ENCODE measurements at regions not wholly inside any gene's neighbourhood (a gene's known extent, or its start where the extent isn't known, plus 50 kb on each side); places are given as distances from the start of the nearest gene placed in this dataset.

DNA sequence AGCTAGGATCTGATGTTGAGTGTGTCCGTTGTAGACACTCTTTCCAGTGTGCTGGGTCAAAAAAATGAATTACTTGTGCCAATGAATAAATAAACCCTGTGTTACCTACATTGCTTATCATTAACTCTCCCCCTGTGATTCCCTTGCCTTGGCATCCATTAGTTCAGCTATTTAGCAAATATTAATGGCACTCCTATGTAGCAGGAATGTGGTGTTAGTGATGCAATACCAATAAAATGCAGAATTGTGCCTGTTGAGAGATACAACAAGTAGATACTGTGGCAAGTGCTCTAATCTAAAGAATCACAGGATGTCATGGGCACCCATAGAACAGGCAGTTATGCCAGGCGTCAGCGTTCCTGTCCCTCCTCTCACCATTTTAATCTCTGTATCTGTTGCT is 343.2 kb downstream of the PMP22 start:
- no peak overlapping the region for H3K4me3 ChIP-seq (ENCODE audit: low read depth in 1 of 2, low read length in 2 of 2)
- H3K27ac ChIP-seq (ENCODE audit: low read depth, low read length) = no peak overlapping the region
- no peaks in the 10 kb centered on the region for H3K36me3 ChIP-seq (ENCODE audit: insufficient read depth, low read length)
- H3K9me3 ChIP-seq (ENCODE audit: low read length) = no peaks in the 10 kb centered on the region
- no peak overlapping the region for H3K9ac ChIP-seq (ENCODE audit: low read length)
- no peaks in the 10 kb centered on the region for H3K27me3 ChIP-seq (ENCODE audit: control insufficient read depth in 1 of 2, insufficient read depth in 2 of 2, low read length in 2 of 2)
- H3K4me1 ChIP-seq (ENCODE audit: insufficient read depth, low read length) = peaks cover 6% of the 10 kb centered on the region

DNA sequence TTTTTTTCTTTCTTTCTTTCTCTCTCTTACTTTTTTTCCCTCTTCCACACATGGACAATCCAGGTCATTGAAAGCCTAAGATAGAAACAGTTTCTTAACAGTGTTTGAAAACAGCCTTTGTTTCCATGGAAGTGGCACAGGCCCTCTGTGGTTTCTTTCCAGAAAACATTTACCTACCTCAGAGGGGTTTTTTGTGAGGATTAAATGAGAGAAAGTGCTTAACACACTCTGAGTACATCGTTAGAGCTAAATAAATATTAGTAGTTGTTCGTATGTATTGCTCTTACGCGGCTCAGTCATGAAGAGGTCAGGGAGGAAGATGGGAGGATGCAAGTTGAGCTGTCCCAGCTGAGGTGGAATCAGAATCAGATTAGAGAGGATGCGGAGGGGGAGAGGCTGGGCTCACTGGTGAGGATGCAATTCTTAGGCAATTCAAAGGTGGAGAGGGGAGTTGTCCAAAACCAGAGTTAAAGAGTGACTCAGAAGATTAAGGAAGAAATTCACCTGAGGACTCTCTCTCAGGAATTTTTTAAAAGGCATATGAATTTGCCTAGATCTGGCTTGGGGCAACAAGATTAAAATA is 345.4 kb downstream of the PMP22 start:
- no peaks in the 10 kb centered on the region for H3K4me1 ChIP-seq (ENCODE audit: insufficient read depth, low read length)
- H3K9me3 ChIP-seq (ENCODE audit: low read length) = no peaks in the 10 kb centered on the region
- no peak overlapping the region for H3K4me3 ChIP-seq (ENCODE audit: low read depth in 1 of 2, low read length in 2 of 2)
- no peak overlapping the region for H3K27ac ChIP-seq (ENCODE audit: low read depth, low read length)
- no peaks in the 10 kb centered on the region for H3K27me3 ChIP-seq (ENCODE audit: control insufficient read depth in 1 of 2, insufficient read depth in 2 of 2, low read length in 2 of 2)
- no peaks in the 10 kb centered on the region for H3K36me3 ChIP-seq (ENCODE audit: insufficient read depth, low read length)
- no peak overlapping the region for H3K9ac ChIP-seq (ENCODE audit: low read length)

DNA sequence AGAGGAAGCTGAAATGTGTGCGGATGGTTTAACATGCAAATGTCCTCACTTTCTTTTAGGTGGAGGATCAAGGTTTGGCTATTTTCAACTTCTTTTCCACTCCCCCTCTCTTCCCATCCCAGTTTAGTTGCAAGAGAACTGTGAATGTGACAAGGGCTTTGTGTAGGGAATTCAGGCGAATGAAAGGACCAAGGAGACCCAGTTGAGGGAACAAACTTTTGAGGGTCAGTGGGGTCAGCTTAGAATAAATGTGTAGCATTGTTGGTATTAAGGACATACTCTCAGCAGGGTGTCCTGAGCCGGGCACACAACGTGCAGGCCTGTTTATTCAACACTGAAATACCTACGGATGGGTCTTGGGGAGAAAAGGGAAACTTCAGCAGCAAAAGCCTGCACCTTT is 346.0 kb downstream of the PMP22 start:
- Histone ChIP-seq H3K9me3 (ENCODE audit: low read length) (no peaks in the 10 kb centered on the region), H3K36me3 (ENCODE audit: insufficient read depth, low read length) (no peaks in the 10 kb centered on the region), H3K4me3 (ENCODE audit: low read depth in 1 of 2, low read length in 2 of 2) (no peak overlapping the region), H3K27me3 (ENCODE audit: control insufficient read depth in 1 of 2, insufficient read depth in 2 of 2, low read length in 2 of 2) (no peaks in the 10 kb centered on the region), H3K4me1 (ENCODE audit: insufficient read depth, low read length) (no peaks in the 10 kb centered on the region), H3K9ac (ENCODE audit: low read length) (no peak overlapping the region), H3K27ac (ENCODE audit: low read depth, low read length) (no peak overlapping the region)

DNA sequence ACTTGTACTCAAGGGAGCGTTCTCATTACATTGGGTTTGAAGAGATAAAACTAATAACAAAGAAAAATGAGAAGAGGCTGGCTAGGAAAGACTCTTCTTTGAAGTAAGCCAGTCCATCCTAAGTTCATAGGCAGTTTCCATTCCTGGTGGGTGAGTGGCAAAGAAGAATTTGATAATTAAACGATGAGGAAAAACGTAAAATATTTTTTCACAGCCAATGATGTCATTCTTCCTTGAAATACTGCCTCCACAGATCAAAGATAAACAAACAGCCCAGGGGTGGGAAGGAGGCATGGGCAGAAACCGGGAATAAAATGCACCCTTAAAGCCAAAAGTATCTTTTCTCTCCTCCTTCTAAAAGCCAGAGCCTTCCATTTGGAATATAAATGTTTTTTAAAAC is 346.6 kb downstream of the PMP22 start:
- Histone ChIP-seq H3K4me1 (ENCODE audit: insufficient read depth, low read length) (no peaks in the 10 kb centered on the region), H3K9ac (ENCODE audit: low read length) (no peak overlapping the region), H3K27me3 (ENCODE audit: control insufficient read depth in 1 of 2, insufficient read depth in 2 of 2, low read length in 2 of 2) (no peaks in the 10 kb centered on the region), H3K27ac (ENCODE audit: low read depth, low read length) (no peak overlapping the region), H3K36me3 (ENCODE audit: insufficient read depth, low read length) (no peaks in the 10 kb centered on the region), H3K9me3 (ENCODE audit: low read length) (no peaks in the 10 kb centered on the region), H3K4me3 (ENCODE audit: low read depth in 1 of 2, low read length in 2 of 2) (no peak overlapping the region)

DNA sequence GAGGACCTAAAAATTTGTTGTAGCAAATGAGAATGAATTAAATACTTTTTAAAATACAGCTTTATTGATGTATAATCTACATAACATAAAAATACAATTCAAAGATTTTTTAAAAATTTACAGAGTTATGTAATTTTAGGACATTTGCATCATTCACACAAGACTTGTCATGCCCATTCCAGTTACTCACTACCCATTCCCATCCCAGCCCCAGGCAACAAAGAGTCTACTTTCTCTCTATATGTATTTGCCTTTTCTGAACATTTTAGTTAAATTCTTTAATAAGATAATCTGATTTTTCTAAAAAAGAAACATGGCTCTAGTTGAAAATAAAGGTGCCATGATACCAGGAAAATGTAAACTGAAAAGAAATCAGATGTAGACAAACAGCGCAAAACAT is 354.2 kb downstream of the PMP22 start:
- Histone ChIP-seq H3K9me3 (ENCODE audit: low read length) (no peaks in the 10 kb centered on the region), H3K4me3 (ENCODE audit: low read depth in 1 of 2, low read length in 2 of 2) (no peak overlapping the region), H3K36me3 (ENCODE audit: insufficient read depth, low read length) (no peaks in the 10 kb centered on the region), H3K9ac (ENCODE audit: low read length) (no peak overlapping the region), H3K27me3 (ENCODE audit: control insufficient read depth in 1 of 2, insufficient read depth in 2 of 2, low read length in 2 of 2) (no peaks in the 10 kb centered on the region), H3K27ac (ENCODE audit: low read depth, low read length) (no peak overlapping the region), H3K4me1 (ENCODE audit: insufficient read depth, low read length) (no peaks in the 10 kb centered on the region)

DNA sequence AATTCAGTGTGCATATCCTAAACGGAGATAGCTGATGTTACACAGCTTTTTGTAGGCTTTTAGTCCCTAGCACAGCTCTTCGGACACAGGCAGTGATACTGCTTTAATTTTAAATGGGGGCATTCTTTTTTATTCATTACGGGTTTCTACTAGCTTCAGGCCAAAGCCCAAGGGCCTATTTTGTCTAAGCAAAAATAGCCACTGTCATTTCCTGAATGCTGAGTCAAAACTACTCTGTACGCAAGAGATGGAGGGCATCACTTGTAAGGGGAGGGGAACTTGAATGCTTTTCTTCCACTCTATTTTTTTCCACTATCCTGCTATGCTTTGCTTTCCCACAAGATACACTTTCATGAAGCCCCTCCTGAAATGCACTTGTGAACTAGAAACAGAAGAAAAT is 360.7 kb downstream of the PMP22 start:
- H3K4me1 ChIP-seq (ENCODE audit: insufficient read depth, low read length) = no peaks in the 10 kb centered on the region
- H3K27ac ChIP-seq (ENCODE audit: low read depth, low read length) = no peak overlapping the region
- no peaks in the 10 kb centered on the region for H3K36me3 ChIP-seq (ENCODE audit: insufficient read depth, low read length)

DNA sequence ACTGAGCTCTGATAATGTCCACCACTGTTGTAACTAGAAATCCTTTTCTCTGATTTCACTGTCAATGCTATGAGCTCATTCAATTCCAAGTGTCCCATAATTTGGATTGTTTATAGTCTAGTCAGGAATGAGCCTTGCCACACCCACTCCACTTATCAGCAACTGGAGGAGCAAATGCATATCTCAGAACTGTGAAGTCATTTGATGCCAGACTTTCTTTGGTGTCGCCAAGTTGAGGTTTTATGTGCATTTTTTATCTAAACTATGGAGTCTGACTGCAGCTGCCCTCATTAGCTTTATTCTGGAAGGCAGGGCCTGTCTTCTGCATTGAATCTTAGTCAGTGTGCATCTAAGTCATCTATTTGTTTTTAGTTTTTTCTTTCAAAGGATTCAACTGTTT is 361.3 kb downstream of the PMP22 start:
- Histone ChIP-seq H3K27ac (ENCODE audit: low read depth, low read length) (no peak overlapping the region), H3K4me3 (ENCODE audit: low read depth in 1 of 2, low read length in 2 of 2) (no peak overlapping the region), H3K27me3 (ENCODE audit: control insufficient read depth in 1 of 2, insufficient read depth in 2 of 2, low read length in 2 of 2) (no peaks in the 10 kb centered on the region), H3K36me3 (ENCODE audit: insufficient read depth, low read length) (no peaks in the 10 kb centered on the region), H3K4me1 (ENCODE audit: insufficient read depth, low read length) (no peaks in the 10 kb centered on the region), H3K9me3 (ENCODE audit: low read length) (no peaks in the 10 kb centered on the region), H3K9ac (ENCODE audit: low read length) (no peak overlapping the region)

More for the DNA sequence above, 360.7 kb downstream of the PMP22 start:
- Histone ChIP-seq H3K9me3 (ENCODE audit: low read length) (no peaks in the 10 kb centered on the region), H3K4me3 (ENCODE audit: low read depth in 1 of 2, low read length in 2 of 2) (no peak overlapping the region), H3K27me3 (ENCODE audit: control insufficient read depth in 1 of 2, insufficient read depth in 2 of 2, low read length in 2 of 2) (no peaks in the 10 kb centered on the region), H3K9ac (ENCODE audit: low read length) (no peak overlapping the region)

DNA sequence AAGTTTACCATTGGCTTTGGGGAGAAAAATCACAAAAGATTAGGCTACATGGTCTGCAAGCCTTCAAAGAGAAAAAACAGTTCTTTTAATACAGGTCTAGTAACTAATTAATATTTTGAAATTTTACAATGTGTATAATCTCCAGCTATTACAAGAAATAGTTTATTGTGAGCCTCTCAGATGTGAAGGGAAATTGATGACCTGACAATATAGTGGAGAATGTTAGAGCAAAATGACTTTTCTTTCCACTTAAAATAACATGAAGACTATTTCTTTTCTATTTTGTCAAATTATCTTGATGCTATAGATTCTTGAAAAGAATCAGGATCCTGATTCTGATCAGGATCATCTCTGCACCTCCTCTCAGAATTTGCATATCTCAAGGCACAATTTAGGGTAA is 362.3 kb downstream of the PMP22 start:
- no peaks in the 10 kb centered on the region for H3K36me3 ChIP-seq (ENCODE audit: insufficient read depth, low read length)
- H3K27ac ChIP-seq (ENCODE audit: low read depth, low read length) = no peak overlapping the region
- no peaks in the 10 kb centered on the region for H3K4me1 ChIP-seq (ENCODE audit: insufficient read depth, low read length)
- H3K9ac ChIP-seq (ENCODE audit: low read length) = no peak overlapping the region
- H3K27me3 ChIP-seq (ENCODE audit: control insufficient read depth in 1 of 2, insufficient read depth in 2 of 2, low read length in 2 of 2) = no peaks in the 10 kb centered on the region
- H3K4me3 ChIP-seq (ENCODE audit: low read depth in 1 of 2, low read length in 2 of 2) = no peak overlapping the region
- no peaks in the 10 kb centered on the region for H3K9me3 ChIP-seq (ENCODE audit: low read length)

DNA sequence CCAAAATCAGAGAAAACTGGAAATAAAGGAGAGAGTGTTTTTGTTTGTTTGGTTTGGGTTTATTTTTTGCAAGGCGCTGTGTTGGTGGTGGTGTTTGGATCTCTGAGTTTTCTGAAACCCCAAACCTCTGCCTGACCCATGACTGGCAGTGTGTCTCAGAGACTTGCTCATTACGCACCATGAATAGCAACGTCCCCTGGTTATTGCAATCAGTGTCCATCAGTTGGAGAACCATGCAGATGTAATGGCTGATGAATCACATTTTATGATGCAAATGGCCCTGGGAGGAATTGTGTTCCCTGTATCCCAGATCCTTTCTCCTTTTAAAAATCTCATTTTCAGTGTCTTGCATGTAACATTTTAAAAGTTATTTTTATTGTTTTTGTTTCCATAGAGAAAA is 362.8 kb downstream of the PMP22 start:
- H3K4me1 ChIP-seq (ENCODE audit: insufficient read depth, low read length) = no peaks in the 10 kb centered on the region
- H3K9ac ChIP-seq (ENCODE audit: low read length) = no peak overlapping the region
- no peaks in the 10 kb centered on the region for H3K36me3 ChIP-seq (ENCODE audit: insufficient read depth, low read length)
- H3K4me3 ChIP-seq (ENCODE audit: low read depth in 1 of 2, low read length in 2 of 2) = no peak overlapping the region
- no peaks in the 10 kb centered on the region for H3K9me3 ChIP-seq (ENCODE audit: low read length)
- H3K27ac ChIP-seq (ENCODE audit: low read depth, low read length) = no peak overlapping the region
- H3K27me3 ChIP-seq (ENCODE audit: control insufficient read depth in 1 of 2, insufficient read depth in 2 of 2, low read length in 2 of 2) = no peaks in the 10 kb centered on the region

DNA sequence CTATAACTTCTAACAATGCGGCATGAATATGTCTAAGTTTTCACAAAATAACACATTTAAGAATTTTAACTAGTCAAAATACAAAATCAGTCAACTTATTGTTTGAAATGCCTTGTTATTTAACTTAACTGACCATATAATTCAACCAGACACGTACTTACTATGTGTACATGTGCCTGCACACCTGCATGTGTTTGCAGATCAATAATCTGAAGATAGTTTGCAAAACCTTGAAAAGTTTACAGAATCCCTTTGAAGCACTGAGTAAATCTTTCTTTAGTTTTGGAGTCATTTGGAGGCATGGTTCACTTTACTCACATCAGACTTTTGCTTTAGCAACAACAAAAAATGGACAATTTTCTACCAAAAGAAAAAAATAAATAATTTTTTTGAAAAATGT is 363.8 kb downstream of the PMP22 start:
- no peak overlapping the region for H3K4me3 ChIP-seq (ENCODE audit: low read depth in 1 of 2, low read length in 2 of 2)
- H3K9me3 ChIP-seq (ENCODE audit: low read length) = no peaks in the 10 kb centered on the region
- H3K9ac ChIP-seq (ENCODE audit: low read length) = no peak overlapping the region
- H3K27ac ChIP-seq (ENCODE audit: low read depth, low read length) = no peak overlapping the region
- H3K4me1 ChIP-seq (ENCODE audit: insufficient read depth, low read length) = no peaks in the 10 kb centered on the region
- no peaks in the 10 kb centered on the region for H3K36me3 ChIP-seq (ENCODE audit: insufficient read depth, low read length)
- no peaks in the 10 kb centered on the region for H3K27me3 ChIP-seq (ENCODE audit: control insufficient read depth in 1 of 2, insufficient read depth in 2 of 2, low read length in 2 of 2)

DNA sequence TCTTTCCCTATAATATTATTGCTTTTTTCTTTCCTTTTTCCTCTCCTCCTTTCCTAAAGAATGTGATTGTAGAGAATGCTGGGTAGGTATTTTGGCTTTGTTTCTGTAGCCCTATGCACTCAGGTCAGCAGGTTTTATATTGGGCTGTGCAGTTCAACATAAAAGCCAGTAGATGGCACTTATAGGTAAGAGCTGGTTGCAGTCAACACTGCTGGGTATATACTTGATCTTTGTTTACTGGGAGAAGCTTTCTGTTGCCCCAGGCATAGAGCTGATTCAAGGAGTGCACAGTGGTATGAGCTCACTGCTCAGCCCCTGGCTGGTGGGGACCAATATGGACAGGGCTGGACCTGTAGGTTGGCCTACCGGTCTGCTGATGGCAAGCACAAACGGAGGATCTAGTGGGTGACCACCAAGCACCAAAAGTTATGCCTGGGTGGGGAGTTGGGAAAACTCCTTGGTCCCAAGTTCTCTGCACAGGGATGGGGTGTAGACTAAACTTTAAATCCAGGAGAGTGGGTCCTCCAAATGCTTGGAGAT is 378.9 kb downstream of the PMP22 start:
- H3K36me3 ChIP-seq (ENCODE audit: insufficient read depth, low read length) = no peaks in the 10 kb centered on the region
- no peak overlapping the region for H3K4me3 ChIP-seq (ENCODE audit: low read depth in 1 of 2, low read length in 2 of 2)
- H3K4me1 ChIP-seq (ENCODE audit: insufficient read depth, low read length) = no peaks in the 10 kb centered on the region
- H3K27me3 ChIP-seq (ENCODE audit: control insufficient read depth in 1 of 2, insufficient read depth in 2 of 2, low read length in 2 of 2) = no peaks in the 10 kb centered on the region
- H3K9ac ChIP-seq (ENCODE audit: low read length) = no peak overlapping the region
- H3K27ac ChIP-seq (ENCODE audit: low read depth, low read length) = no peak overlapping the region
- peaks cover 10% of the 10 kb centered on the region for H3K9me3 ChIP-seq (ENCODE audit: low read length)

DNA sequence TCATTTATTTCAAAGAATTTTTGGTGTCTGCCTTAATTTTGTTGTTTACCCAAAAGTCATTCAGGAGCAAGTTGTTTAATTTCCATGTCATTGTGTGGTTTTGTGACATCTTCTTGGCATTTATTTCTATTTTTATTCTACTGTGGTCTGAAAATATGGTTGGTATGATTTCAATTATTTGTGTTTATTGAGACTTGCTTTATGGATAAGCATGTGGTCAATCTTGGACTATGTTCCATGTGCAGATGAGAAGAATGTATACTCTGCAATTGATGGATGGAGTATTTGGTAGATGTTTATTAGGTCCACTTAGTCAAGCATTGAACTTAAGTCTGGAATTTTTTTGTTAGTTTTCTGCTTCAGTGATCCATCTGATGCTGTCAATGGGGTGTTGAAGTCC is 383.0 kb downstream of the PMP22 start:
- H3K4me1 ChIP-seq (ENCODE audit: insufficient read depth, low read length) = no peaks in the 10 kb centered on the region
- no peak overlapping the region for H3K27ac ChIP-seq (ENCODE audit: low read depth, low read length)
- H3K36me3 ChIP-seq (ENCODE audit: insufficient read depth, low read length) = no peaks in the 10 kb centered on the region
- H3K9me3 ChIP-seq (ENCODE audit: low read length) = peaks cover 7% of the 10 kb centered on the region
- no peaks in the 10 kb centered on the region for H3K27me3 ChIP-seq (ENCODE audit: control insufficient read depth in 1 of 2, insufficient read depth in 2 of 2, low read length in 2 of 2)
- no peak overlapping the region for H3K4me3 ChIP-seq (ENCODE audit: low read depth in 1 of 2, low read length in 2 of 2)
- no peak overlapping the region for H3K9ac ChIP-seq (ENCODE audit: low read length)
